ENCODE measurements at regions not wholly inside any gene's neighbourhood (a gene's known extent, or its start where the extent isn't known, plus 50 kb on each side); places are given as distances from the start of the nearest gene placed in this dataset.

DNA sequence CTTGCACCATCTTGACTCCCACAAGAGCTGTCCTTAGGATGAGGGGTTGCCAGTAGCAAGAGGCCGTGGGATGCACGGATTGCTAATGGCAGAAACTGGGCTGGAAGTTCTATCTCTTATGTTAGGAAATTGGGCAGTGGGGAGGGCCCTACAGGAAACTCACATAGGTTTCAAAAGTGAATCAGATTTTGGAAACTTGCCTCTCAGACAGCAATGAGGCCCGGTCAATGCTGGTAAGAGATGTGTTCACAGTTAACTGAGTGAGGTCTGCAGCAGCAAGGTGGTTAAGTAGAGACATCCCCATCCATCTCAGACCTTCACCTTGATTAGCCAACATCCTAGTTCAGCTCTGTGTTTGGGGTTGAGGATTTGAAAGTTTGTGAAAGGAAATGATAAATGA is 164.7 kb downstream of the ABCA8 start:
- intact Hi-C loops (cut with DNase I; ENCODE audit: low total_unique reads) = no loop called here
- TF ChIP-seq EP300 (IDR thresholded peaks at IDR 0.05) = no peak
- TF ChIP-seq POLR2AphosphoS5 (IDR thresholded peaks at IDR 0.05) = no peak
- TF ChIP-seq, protein P1, sequence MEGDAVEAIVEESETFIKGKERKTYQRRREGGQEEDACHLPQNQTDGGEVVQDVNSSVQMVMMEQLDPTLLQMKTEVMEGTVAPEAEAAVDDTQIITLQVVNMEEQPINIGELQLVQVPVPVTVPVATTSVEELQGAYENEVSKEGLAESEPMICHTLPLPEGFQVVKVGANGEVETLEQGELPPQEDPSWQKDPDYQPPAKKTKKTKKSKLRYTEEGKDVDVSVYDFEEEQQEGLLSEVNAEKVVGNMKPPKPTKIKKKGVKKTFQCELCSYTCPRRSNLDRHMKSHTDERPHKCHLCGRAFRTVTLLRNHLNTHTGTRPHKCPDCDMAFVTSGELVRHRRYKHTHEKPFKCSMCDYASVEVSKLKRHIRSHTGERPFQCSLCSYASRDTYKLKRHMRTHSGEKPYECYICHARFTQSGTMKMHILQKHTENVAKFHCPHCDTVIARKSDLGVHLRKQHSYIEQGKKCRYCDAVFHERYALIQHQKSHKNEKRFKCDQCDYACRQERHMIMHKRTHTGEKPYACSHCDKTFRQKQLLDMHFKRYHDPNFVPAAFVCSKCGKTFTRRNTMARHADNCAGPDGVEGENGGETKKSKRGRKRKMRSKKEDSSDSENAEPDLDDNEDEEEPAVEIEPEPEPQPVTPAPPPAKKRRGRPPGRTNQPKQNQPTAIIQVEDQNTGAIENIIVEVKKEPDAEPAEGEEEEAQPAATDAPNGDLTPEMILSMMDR (IDR thresholded peaks at IDR 0.05) = no peak
- no peak for TF ChIP-seq POLR2A (IDR thresholded peaks at IDR 0.05)
- WGBS, 5 donors = 67 to 90% (median 87%) methylated on average over 3 of the region's 3 CpGs
- H3K9me3 ChIP-seq = no peaks in the 10 kb centered on the region
- H3K4me3 ChIP-seq = no peak overlapping the region
- H3K36me3 ChIP-seq = no peaks in the 10 kb centered on the region
- H3K4me1 ChIP-seq = peaks cover 7 to 36% (median 22%) of the 10 kb centered on the region in 4 donors
- DNase-seq = no peak
- H3K27me3 ChIP-seq = no peaks in the 10 kb centered on the region
- peak overlapping the region in 3 of 5 donors; percentile 42 to 80 (median 56) for H3K27ac ChIP-seq

DNA sequence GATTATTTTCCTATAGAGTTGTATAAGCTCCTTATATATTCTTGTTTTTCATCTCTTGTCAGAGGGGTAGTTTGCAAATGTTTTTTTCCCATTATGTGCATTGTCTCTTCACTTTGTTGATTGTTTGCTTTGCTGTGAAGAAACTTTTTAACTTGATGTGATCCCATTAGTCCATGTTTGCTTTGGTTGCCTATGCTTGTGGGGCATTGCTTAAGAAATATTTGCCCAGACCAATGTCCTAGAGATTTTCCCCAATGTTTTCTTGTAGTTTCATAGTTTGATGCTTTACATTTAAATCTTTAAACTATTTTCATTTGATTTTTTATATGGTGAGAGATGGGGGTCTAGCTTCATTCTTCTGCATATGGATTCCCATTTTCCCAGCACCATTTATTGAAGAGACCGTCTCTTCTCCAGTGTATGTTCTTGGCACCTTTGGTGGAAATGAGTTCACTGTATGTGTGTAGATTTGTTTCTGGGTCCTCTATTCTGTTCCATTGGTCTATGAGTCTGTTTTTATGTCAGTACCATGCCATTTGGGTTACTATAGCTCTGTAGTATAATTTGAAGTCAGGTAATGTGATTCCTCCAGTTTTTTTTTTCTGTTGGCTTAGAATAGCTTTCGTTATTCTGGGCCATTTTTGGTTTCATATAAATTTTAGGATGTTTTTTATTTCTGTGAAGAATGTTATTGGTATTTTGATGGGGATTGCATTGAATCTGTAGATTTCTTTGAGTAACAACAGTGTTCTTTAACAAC is 165.8 kb downstream of the ABCA8 start:
- no peaks in the 10 kb centered on the region for H3K9me3 ChIP-seq
- no peak overlapping the region for H3K4me3 ChIP-seq
- no peaks in the 10 kb centered on the region for H3K36me3 ChIP-seq
- peaks cover 5 to 27% (median 13%) of the 10 kb centered on the region in 4 donors for H3K4me1 ChIP-seq
- WGBS, 5 donors = 90 to 95% (median 91%) methylated on average over 2 of the region's 2 CpGs
- TF ChIP-seq EP300 (IDR thresholded peaks at IDR 0.05) (no peak), POLR2AphosphoS5 (IDR thresholded peaks at IDR 0.05) (no peak), POLR2A (IDR thresholded peaks at IDR 0.05) (no peak)
- TF ChIP-seq, protein P1 (IDR thresholded peaks at IDR 0.05) = no peak
- DNase-seq = no peak
- intact Hi-C loops (cut with DNase I; ENCODE audit: low total_unique reads) = no loop called here
- H3K27me3 ChIP-seq = no peaks in the 10 kb centered on the region
- H3K27ac ChIP-seq = no peak overlapping the region

DNA sequence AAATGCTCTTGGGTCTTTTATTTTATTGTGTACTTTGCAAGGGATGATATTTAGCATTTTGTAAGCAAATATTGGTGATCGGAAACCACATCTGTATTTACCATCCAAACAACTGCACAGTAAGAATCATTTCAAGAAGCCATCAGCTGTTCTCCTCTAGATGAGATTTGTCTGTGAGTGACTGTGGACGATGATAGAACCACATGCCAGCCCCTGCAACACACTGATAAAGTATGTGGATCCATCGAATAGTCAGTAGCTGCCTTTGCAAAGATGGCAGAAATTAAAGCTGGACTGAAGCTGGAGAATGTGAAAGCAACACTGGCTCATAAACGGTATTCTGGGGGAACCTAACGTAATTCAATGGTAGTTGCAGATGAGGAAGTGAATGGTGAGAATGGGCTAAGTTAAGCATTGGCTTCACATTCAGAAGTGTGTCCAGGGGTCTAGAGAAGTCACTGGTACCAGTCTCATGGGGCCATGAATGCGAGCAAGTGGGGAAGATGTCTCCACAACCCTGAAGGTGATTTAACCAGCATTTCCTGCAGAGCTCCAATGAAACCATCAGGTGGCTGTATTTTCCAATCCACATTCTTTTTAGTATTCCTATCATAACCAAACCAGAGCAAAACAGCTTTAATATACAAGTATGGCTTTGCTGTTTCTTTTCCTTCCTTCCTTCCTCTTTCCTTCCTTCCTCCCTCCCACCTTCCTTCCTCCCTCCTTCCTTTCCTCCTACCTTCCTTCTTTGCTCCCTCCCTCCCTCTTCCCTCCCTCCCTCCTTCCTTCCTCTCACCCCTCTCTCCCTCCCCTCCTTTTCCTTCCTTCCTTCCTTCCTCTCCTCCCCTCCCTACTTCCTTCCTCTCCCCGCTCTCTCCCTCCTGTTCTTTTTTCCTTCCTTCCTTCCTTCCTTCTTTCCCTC is 169.4 kb downstream of the ABCA8 start:
- no peak for DNase-seq
- H3K4me3 ChIP-seq = no peak overlapping the region
- no peaks in the 10 kb centered on the region for H3K4me1 ChIP-seq
- intact Hi-C loops (cut with DNase I; ENCODE audit: low total_unique reads) = no loop called here
- peak overlapping the region in 1 of 5 donors; percentile 10 for H3K27ac ChIP-seq
- WGBS, 5 donors = 81 to 87% (median 86%) methylated on average over 7 of the region's 7 CpGs
- no peaks in the 10 kb centered on the region for H3K27me3 ChIP-seq
- no peaks in the 10 kb centered on the region for H3K36me3 ChIP-seq
- TF ChIP-seq POLR2AphosphoS5 (IDR thresholded peaks at IDR 0.05) = no peak
- no peak for TF ChIP-seq POLR2A (IDR thresholded peaks at IDR 0.05)
- TF ChIP-seq, protein P1 (IDR thresholded peaks at IDR 0.05) = no peak
- no peak for TF ChIP-seq EP300 (IDR thresholded peaks at IDR 0.05)
- H3K9me3 ChIP-seq = no peaks in the 10 kb centered on the region

DNA sequence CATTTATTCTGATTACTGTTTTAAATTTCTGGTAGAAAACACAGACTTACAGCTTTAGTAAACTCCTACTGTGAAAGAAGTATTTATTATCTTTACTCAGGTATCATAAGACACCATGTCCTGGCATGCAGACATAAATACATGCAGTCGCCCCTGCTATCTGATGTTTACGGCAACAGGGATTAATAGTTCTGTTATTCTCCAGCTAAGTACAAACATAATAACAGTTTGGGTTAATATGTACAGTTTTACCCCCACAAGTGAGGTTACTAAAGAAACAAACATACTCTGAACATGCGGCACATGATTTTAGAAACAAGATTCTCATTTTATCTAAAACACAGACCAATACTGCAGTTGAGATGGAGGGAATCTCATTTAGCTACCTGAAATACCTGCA is 170.8 kb downstream of the ABCA8 start:
- intact Hi-C loops (cut with DNase I; ENCODE audit: low total_unique reads) = no loop called here
- H3K9me3 ChIP-seq = no peaks in the 10 kb centered on the region
- DNase-seq = no peak
- no peaks in the 10 kb centered on the region for H3K36me3 ChIP-seq
- H3K4me3 ChIP-seq = no peak overlapping the region
- WGBS, 5 donors = 49 to 68% (median 56%) methylated on average over 3 of the region's 3 CpGs
- peak overlapping the region in 2 of 5 donors; percentile 10 to 11 for H3K27ac ChIP-seq
- no peaks in the 10 kb centered on the region for H3K4me1 ChIP-seq
- H3K27me3 ChIP-seq = no peaks in the 10 kb centered on the region
- TF ChIP-seq EP300 (IDR thresholded peaks at IDR 0.05) = no peak
- TF ChIP-seq POLR2AphosphoS5 (IDR thresholded peaks at IDR 0.05) = no peak
- TF ChIP-seq POLR2A (IDR thresholded peaks at IDR 0.05) = no peak
- TF ChIP-seq, protein P1 (IDR thresholded peaks at IDR 0.05) = no peak

Data from stomach (tissue), 8 donors.